ENCODE measurements at regions not wholly inside any gene's neighbourhood (a gene's known extent, or its start where the extent isn't known, plus 50 kb on each side); places are given as distances from the start of the nearest gene placed in this dataset.

DNA sequence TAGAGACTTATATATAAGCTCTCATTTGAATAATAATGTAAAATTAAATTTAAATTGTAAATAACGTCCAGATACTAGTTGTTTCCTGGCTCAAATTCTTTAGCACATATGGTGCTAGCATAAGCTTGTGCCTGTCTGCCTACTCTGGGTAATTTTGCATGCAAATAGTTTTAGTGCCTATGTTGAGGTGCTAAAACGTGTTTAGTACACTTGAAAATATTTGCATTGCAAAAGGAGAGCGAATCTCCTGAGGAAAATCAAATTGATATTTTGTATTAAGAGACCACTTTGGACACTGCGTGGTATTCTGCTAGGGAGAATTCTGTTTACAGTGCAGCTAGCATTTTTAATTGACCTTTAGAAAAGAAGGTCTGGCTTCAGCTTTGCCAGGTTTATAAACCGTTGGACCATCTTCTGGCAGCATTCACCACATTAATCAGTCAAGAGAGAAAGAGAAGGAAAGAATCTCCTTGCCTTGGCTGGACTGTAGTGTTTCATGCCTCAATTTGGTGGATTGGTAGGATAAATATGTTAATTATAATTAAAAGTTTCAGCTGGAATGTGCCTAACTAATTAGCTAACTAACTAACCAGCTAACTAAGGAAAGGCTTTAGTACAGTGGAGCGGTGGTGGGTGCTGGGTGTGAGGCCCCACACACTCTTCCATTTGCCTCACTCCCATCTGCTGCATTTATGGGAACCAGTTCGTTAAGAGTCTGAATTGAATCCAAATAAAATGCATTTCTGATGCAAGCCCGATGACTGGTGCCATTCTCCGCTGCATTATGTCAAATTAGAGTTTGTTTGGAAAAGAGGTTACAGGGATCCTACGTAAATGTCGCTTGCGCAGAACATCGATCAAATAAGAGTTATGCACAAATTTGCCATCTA, 150.1 kb upstream of the MPDZ start:
- no peak for DNase-seq

DNA sequence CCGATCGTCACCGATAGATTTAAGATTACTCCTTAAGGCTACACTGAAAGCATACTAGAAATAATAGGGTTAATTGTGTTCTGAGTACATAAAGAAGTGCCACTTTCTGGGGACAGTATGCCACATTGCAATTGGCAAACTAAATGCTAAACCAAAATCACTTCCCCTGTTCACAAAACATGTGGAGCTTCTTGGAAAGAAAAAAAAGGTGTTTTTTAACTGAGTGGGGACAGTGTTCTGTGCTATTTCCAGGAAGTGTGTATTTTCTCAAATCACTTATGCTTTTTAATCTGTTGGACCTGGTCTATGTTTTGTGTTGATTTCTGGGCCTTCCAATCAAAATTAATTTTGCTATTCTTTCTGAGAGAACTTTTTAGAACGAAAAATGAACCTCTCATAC, 149.3 kb upstream of the MPDZ start:
- no peak for DNase-seq

DNA sequence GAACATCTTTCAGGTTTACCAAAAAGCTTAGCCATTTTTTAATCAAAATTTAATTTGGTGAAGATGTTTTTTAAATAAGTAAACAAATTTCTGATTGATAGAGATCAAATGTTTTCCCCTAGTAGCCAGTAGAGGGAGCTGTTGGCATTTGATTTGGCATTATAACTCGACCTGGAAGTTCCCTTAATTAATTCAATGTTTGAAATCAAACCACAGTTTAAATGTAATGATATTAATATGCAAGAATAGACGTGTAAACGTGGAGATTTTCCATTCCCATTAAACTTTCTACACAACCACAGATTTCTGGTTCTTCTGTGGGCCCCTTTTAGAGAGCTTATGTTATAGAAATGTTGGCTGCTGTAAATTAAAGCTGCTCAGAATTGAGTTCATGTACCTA, 148.1 kb upstream of the MPDZ start:
- DNase-seq, result peak; percentile 27

DNA sequence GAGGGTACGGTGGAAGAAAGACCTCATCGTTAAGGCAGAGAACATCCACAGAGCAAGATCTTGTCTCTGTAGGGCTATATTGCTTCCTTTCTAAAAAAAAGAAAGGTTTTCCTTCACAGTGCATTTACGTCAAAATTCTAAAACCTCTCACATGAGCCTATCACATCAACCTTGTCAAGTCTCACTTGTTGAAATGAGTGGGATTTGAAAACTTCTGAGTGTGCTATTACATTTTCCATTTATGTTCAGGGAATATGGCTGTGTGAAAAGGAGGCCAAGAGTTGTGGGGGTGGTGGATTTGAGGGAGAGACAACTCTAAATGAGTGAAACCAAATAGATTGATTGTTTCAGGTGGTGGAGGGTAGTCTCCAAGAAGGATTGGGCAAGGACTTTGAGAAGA, 147.1 kb upstream of the MPDZ start:
- no peak for DNase-seq

DNA sequence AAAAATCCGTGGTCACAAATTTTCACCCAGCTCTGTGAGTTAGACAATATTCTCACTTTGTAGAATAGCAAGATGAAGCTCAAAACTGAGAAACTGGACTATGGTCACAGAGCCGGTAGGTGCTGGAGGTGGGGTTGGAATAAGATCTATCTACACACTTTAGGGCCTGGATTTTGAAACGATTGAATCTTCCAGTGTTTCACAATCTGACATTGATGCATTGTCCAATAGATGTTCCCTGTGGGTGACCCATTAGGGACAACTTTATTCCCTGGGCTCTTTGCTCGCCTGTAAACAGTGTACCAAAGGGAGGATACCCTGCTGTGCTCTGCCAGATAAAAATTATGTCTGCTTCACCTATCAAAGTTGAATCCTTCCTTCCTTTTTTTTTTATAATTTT, 145.4 kb upstream of the MPDZ start:
- no peak for DNase-seq

DNA sequence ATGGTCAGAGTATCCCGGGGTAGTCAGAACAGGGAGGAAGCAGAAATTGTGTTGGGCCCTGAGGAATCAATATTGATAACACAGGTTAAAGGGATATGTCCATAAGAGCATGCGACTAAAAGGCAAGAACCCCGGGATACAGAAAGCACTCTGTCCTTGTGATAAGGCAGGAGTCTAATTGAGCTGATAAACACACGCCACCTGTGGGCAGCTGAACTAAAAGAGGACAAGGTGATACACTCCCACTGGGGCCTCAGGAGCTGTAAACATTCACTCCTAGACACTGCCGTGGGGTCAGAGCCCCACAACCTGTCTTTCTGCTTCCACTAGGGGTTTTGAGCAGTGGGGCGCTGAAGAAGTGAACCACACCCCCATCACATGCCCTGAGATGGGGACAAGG, 144.7 kb upstream of the MPDZ start:
- DNase-seq, result no peak

DNA sequence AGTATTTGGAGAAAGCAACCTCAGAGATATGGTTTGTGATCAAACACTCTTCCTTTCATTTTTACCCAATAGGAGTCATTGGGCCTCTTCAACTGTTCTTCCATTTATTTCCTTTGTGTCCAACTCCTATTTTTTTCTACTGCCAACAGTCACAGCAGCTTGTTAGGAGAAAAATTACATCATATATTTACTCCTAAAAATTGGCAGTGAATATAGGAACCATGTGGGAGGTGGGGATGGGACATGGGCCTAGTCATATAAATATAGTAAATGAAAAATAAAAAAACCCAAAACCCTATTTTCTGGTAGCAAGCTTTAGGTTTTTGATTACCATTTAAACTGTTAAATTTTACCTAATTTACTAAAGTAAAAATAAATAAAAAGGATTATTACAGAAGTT, 134.9 kb upstream of the MPDZ start:
- no peak for DNase-seq

DNA sequence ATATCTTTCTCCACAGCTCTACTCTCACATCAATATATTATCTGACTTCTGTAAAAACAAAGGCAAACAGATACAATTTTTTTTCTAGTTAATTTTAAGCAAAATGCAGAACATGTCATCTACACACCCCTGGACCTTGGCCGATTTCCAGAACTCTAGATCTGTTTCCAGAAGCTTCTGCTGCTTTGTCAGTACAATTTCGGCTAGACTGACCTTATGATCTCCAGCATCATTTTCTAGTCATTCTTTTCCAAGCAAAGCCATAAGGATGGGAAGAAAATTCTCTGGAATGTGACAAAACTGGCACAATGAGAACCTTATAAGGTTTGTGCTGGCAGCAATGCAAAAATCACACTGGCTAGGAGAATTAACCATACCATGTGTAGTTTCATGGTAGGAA, 132.8 kb upstream of the MPDZ start:
- no peak for DNase-seq

DNA sequence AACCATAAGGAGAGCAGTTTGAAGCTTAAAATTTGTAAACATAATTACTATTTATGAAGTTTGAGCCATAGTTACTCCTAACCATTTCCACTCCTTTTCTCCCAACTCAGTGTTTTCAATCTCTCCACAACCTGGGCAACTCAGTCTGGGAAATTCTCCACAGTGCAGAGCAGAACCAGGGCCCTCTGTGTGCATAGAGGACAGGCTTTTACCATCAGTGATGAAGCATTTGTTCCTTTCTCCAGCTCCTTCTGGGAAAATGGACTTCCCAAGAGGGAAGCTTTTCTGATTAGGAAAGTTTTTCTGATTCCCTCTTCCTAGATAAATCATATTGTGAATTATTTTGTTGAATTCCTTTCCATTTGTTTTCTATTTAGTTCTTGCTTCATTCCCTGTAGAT, 132.3 kb upstream of the MPDZ start:
- no peak for DNase-seq

DNA sequence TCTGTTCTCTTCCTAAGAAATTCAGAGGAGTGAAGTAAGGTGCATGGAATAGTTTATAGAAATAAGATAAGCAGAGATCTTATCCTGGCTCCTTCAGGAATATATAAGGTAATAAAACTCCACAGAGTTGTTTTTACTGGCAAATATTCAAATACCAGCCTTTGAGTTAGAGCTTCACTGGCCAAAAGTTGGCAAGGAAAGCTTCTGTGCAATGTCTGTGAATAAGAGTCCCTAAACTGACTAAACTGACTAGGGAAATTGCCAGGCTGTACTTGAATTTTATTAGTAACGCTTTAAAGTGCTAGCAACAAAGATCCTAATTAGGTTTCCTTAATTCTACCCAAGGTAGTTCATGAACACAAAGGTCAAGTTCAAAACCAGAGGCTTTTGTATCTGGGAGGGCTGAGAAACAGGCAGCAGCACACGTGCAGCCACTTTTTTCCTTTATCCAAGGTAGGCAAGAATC, 131.1 kb upstream of the MPDZ start:
- no peak for DNase-seq

DNA sequence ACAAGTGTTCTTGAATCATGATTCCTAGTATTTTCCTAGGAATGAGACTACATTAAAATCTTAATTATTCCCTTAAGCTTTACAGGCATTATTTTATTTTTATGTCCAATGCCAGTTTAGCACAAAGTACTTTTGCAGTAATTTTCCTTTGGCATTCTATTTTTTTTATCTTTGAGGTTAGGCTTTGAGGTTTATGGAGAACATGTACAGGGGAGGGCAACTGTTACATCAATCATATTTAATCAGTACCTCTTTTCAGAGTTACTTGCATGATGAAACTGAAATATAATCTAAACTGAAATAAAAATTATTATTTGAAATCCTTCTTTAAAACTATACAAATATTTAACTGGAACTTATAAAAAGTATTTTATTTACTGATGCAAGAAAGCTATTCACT, 118.2 kb upstream of the MPDZ start:
- no peak for DNase-seq

DNA sequence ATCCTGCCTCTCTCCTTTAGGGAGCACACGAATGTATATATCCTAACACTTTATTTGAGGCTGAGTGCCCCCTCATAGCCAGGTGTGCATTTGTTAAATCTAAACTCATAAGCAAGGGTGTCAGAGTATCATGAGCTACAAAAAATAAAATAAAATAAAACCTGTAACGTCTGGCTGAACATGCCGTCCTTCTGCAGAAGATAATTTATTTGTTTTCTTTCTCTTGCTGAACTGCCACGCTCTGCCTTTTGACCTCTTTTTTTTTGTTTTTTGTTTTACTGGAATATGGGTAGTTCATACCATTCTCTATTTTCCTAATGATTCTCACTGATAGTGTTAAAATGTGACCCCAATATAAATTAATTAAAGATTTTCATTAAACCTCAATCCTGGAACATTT, 117.7 kb upstream of the MPDZ start:
- no peak for DNase-seq

DNA sequence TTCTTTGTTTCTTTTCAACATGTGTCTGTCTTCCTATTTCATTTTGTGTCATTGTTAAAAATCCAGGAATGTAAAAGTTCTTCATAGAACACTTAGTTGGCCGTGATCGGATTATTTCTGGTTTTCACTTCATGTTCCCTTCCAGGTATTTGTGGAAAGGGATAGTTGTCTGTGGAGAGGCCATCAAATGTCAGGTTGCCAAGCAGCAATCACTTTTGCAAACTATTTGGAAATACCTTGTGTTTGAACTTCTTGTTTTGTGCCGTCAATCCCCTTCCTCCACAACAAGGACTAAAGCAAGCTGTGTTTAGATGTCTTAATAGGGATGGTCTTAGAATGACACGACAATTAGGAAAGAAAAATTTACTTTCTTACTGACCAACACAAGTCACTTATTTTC, 116.9 kb upstream of the MPDZ start:
- DNase-seq, result no peak

DNA sequence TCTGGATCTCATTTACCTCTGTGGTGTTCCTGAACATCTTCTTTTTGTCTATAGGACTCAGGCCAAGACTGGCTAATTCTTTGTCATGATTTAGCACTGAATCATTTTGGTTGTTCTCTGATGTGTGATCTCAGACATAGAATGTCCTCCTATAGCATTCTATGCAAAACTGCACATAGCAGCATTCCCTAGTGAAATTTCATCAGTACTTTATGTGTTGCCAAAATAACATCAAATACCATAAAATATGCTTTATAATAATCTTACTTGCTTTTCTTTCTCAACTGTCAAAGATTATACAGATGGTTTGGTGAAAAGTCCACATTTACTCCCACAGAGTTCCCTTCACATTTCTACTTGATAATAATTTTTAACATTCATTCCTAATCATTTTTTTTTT, 115.7 kb upstream of the MPDZ start:
- no peak for DNase-seq

DNA sequence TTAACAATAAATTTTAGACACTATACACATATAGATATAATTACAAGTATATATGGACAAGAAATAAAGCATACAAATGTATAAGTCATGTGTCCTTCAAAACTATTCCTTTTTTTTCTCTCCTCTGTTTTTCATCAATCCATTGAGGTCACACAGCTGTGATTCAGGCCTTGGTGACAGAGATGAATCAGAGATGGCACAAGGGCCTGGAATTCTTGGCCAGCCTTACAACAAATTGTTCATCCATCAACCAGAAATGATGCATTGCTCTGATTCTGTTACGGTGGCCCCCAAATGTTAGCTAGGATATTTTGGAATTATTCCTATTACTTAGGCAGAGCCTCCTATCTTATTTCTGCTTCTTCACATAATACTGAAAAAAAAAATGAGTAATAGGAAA, 108.7 kb upstream of the MPDZ start:
- no peak for DNase-seq

DNA sequence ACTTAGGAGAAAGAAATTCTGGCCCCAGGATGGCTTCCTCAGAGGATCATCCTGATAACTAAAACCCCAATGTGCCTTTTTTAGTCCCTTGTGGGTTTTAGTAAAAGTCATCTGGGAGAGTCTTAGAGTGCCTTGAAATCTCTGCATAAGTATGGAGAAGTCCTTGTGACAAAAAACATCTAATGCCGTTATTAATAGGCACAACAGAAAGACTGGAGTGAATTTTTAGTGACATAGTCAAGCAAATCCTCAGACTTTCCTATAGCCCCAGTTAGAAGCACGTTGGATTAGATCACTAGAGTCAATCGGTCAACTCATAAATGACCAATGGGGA, 108.2 kb upstream of the MPDZ start:
- DNase-seq, result no peak

DNA sequence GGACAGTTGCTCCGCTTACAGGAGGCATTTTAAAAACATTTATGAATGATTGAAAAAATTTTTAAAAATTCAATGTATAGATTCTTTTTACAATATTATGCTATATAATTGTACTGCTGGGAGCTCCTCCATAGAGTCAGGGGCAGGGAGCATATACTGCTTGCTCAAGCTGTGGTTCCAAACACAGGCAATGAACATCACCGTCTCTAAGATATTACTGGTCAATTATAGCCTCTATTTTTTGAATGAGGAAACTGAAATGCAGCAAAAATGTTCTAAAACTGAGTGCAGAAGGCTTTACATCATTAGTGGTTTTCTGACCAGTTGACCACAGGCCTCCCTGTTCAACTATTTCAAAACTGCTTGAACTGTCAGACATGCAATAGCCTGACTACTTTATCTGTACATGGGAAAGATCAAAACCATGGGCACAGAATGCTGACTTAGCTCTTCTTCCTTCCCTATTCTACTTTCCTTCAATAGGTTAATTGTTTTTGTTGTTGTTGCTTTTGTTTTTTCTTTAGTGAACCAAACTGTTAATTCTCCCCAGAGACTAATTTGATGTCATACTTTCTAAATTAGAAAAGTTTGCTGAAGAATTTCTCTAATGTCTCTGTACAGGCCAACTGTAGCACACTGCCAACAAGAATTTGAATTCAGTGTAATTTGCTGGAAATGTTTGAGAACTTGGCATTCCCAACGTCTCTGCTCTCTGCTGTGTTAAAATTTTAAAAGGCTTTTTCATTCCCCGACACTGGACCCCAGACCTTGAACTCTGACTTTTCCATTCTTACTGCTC, 107.6 kb upstream of the MPDZ start:
- DNase-seq, result no peak

DNA sequence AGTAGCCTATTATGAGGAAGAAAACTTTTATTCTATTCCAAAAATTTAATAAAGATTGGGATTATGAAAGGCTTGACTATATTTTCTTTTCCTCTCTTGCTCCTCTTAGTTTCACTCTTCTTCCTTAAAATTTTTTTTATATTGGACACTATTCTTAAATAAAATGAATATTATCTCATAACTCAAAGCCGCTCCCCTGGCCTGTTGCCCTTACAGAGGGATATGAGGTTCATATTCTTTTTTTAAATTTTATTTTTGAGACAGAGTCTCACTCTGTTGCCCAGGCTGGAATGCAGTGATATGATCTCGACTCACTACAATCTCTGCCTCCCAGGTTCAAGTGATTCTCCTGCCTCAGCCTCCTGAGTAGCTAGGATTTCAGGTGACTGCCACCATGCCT, 106.8 kb upstream of the MPDZ start:
- no peak for DNase-seq

DNA sequence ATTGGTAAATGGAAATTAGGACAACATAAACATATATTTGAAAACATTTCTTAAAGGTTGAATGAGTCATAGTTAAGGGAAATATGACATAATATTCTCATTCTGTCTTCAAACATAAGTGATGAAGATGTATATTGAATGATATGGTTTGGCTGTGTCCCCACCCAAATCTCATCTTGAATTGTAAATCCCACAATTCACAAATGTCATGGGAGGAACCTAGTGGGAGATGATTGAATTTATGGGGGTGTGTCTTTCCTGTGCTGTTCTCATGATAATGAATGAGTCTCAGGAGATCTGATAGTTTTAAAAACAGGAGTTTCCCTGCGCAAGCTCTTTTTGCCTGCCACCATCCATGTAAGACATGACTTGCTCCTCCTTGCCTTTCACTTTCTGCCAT, 104.4 kb upstream of the MPDZ start:
- DNase-seq, result no peak

DNA sequence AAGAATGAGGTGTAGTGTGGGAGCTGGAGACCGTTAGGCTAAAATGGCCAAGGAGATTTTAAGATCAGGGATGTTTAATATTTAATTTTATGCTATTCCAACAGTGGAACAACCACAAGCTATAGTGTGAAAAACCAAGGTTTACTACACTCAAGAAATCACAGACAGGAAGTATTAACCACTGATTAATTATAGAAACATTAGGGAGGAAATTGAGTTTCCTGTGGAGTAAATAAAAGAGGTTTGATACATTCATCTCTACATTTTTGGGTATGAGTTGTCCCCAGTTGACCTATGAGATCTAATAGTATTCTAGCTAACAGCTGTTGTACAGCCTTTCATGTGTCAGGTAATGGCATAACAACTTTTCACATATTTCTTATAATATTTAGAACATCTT, 103.7 kb upstream of the MPDZ start:
- DNase-seq, result no peak

DNA sequence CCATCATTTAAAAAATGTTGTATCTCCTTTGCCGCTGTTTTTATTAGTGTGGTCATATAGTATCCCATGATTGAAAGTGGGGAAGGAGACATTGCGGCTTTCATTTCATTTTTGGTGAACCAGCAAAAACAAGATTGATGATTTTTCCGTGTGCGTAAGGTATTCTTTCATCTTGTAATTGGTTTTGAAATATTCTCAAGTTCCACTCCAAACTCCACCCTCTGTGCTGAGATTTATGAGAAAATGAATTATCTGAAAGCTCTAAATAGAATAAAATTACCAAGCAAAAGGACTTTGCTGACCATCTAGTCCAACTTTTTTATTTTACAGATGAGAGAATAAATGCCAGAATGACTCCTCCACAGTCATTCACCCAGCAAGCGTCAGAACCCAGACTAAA, 103.1 kb upstream of the MPDZ start:
- no peak for DNase-seq

DNA sequence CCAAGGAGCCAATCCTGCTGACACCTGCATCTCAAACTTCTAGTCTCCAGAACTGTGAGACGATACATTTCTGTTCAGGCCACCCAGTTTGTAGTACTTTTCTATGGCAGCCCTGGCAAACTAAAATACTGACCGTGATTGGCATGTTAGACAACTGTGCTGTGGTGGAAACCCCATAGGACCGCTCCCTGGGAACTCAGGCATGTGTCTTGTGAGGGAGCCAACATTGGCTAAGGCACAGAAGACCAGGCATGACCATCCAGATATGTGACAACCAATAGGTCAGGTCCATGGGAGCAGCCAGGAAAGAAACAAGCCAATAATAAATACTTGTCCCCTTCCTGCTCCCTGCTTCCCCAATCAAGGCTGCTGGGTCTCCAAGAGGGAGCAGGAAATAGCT, 101.4 kb upstream of the MPDZ start:
- DNase-seq, result no peak

DNA sequence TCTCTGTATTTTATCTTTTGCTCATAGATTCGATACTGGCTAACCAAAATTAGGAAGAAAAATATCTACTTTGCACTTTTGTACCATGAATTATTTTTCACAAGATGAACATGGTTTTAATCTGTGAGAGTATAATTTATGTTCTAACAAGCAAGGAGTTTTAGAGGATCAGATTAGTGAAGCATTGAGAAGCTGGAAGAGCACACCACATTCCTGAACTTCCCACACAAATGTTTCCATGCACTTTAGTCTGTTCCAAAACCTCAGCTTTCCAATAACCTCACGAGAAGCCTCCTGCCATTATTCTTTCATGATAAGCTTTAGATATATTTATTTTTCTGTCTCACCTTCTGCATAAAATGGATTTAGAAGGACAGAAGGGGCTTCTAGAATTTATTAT, 98.7 kb upstream of the MPDZ start:
- DNase-seq, result no peak

DNA sequence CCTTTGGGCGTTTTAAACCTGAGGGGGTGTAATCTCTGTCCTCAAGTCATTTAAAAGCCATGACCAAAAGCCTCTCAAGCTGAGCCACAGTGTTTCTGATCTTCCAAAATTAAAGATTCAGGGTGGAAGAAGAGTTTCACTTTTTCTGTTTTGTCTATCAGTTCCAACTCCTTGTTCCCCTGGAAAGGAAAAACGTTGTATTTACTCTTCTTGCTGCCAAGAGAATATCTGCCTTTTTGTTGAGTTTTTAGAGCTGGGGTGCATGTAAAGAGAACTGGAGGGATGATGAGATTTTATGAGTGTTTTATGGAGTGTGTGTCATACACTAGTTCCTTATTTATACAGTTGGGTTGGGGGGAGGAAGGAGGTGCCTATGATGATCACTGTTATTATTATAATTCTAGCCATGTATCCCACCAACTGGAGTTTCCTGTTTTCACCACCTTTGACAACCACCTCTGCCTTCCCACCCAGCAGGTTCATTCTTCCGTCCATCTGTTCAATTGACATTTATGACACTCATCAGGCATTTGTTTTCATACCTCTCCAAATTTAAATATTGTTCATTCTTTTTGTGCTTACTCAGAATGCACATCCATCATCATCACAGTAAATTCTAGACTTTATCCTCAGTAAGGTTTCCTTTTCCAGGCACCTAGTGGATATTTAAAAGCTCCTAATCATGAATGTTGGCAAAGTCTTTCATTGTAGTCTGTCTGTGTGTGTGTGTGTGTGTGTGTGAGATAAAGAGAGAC, 97.9 kb upstream of the MPDZ start:
- DNase-seq, result no peak
